DMS53 treated with DMSO at 0.1 percent for 48 hours (cell line): ENCODE measurements at regions not wholly inside any gene's neighbourhood (a gene's known extent, or its start where the extent isn't known, plus 50 kb on each side); places are given as distances from the start of the nearest gene placed in this dataset.
"Not testable (repeated sequence)": the region's sequence is repeated elsewhere in the genome, so short reads cannot be mapped to it uniquely, and the experiment has no call there.

ENCODE experiments used
- DNase-seq: peaks from one replicate; lab custom pipeline; 2025; ENCODE audit not compliant: unreplicated experiment; lab: John Stamatoyannopoulos, UW

GRCh38 chr6:145139140-145139850, 596.0 kb downstream of the EPM2A start:
- no peak for DNase-seq

- no peak for DNase-seq
These were observed 595.4 kb downstream of the EPM2A start for GRCh38 chr6:145139895-145140294.

GRCh38 chr6:145141572-145141971, 593.7 kb downstream of the EPM2A start:
- DNase-seq, result no peak

GRCh38 chr6:145142958-145143357, 592.4 kb downstream of the EPM2A start:
- no peak for DNase-seq

- DNase-seq, result no peak
These were observed 591.9 kb downstream of the EPM2A start for GRCh38 chr6:145143379-145143778.

GRCh38 chr6:145147559-145147958, 587.8 kb downstream of the EPM2A start:
- DNase-seq, result no peak

- peak; percentile 53 for DNase-seq
These were observed 587.2 kb downstream of the EPM2A start for GRCh38 chr6:145147981-145148749.

- no peak for DNase-seq
These were observed 586.5 kb downstream of the EPM2A start for GRCh38 chr6:145148776-145149175.

- no peak for DNase-seq
These were observed 583.7 kb downstream of the EPM2A start for GRCh38 chr6:145151624-145152023.

GRCh38 chr6:145153495-145153894, 581.8 kb downstream of the EPM2A start:
- DNase-seq, result no peak

- no peak for DNase-seq
These were observed 579.9 kb downstream of the EPM2A start for GRCh38 chr6:145155411-145155810.

- DNase-seq, result no peak
These were observed 579.2 kb downstream of the EPM2A start for GRCh38 chr6:145155873-145156782.

- not testable (repeated sequence) for DNase-seq
These were observed 576.7 kb downstream of the EPM2A start for GRCh38 chr6:145158636-145159035.

- DNase-seq, result no peak
These were observed 575.4 kb downstream of the EPM2A start for GRCh38 chr6:145159921-145160320.

GRCh38 chr6:145161501-145161900, 573.8 kb downstream of the EPM2A start:
- no peak for DNase-seq

- DNase-seq, result no peak
These were observed 565.5 kb downstream of the EPM2A start for GRCh38 chr6:145169726-145170224.

GRCh38 chr6:145175470-145175869, 559.9 kb downstream of the EPM2A start:
- no peak for DNase-seq

- no peak for DNase-seq
These were observed 556.9 kb downstream of the EPM2A start for GRCh38 chr6:145178391-145178790.

- no peak for DNase-seq
These were observed 547.7 kb downstream of the EPM2A start for GRCh38 chr6:145187491-145188206.

GRCh38 chr6:145189836-145190235, 545.5 kb downstream of the EPM2A start:
- DNase-seq, result peak; percentile 34

- no peak for DNase-seq
These were observed 540.9 kb downstream of the EPM2A start for GRCh38 chr6:145194389-145194788.
